K562 (cell line): ENCODE measurements at regions not wholly inside any gene's neighbourhood (a gene's known extent, or its start where the extent isn't known, plus 50 kb on each side); places are given as distances from the start of the nearest gene placed in this dataset.
"Not testable (repeated sequence)": the region's sequence is repeated elsewhere in the genome, so short reads cannot be mapped to it uniquely, and the experiment has no call there.

Experiments
- ATAC-seq: fragments of 200-7000 bp; cut with Tn5 transposase; 3 replicates; pipeline ENCODE4 v1.9.1; 2020; ENCODE audit warnings: moderate library complexity
- BruUV-seq: library from RNA; stranded (reverse); fragments of 400-500 nt; replicated peaks from 2 replicates; lab custom pipeline; 2021; lab: Mats Ljungman, UMichigan
- CTCF ChIA-PET: fragments of 300-600 bp; formaldehyde crosslinking; extraction: SDS; loops from one replicate; lab custom pipeline; 2021; ENCODE audit warnings: low intra/inter-chr PET ratio; lab: Yijun Ruan, JAX
- POLR2A ChIA-PET: fragments of 300-600, 350-650 bp; sonication (Branson Sonifier 250); formaldehyde crosslinking; extraction: SDS; loops from one replicate; lab custom pipeline; 2021; ENCODE audit warnings: antibody characterized with exemption, inconsistent platforms; lab: Yijun Ruan, JAX
- DNase-seq, 4 experiments: peaks; one replicate each; pipeline versions ENCODE4 v3.0.0 to v3.0.0-alpha.2; 2011 to 2018; ENCODE audit warnings: low spot score in 3 of 4, mixed read lengths in 3 of 4; ENCODE audit errors: extremely low read depth in 1 of 4
- FAIRE-seq: peaks from 2 replicates; lab custom pipeline; 2011; peaks lifted over from hg19 to GRCh38; lab: Jason Lieb, UNC
- H2AFZ ChIP-seq: 2 replicates; pipeline ENCODE4 v1.6.0; 2011; ENCODE audit warnings: low read depth, low read length, control low read depth, inconsistent platforms
- H3K27ac ChIP-seq: fragments of 200-600 bp; 3 replicates; pipeline ENCODE4 v1.8.0; 2011; ENCODE audit warnings: low read depth, mild to moderate bottlenecking, control low read depth, inconsistent platforms, low read length, moderate library complexity, mixed read lengths; ENCODE audit errors: extremely low read depth
- H3K27me3 ChIP-seq, 2 experiments: fragments of 300-600 bp in 1 of 2; 2 replicates in 1 of 2; 3 replicates in 1 of 2; pipeline versions ENCODE4 v1.6.0 to v1.8.0; 2011; ENCODE audit warnings: inconsistent platforms in 2 of 2, low read length in 2 of 2, mild to moderate bottlenecking in 1 of 2, mixed read lengths in 1 of 2, moderate library complexity in 1 of 2; ENCODE audit not compliant: control insufficient read depth in 2 of 2, insufficient read depth in 2 of 2
- H3K36me3 ChIP-seq: fragments of 300-600 bp; 3 replicates; pipeline ENCODE4 v1.8.0; 2011; ENCODE audit warnings: mild to moderate bottlenecking, low read length, inconsistent platforms; ENCODE audit not compliant: control insufficient read depth, insufficient read depth
- H3K4me1 ChIP-seq, 2 experiments: fragments of 200-600 bp in 1 of 2; replicated peaks in 1 of 2; 2 replicates in 1 of 2; 3 replicates in 1 of 2; pipeline versions ENCODE4 v1.5.1 to v1.8.0; 2011; ENCODE audit warnings: inconsistent platforms in 2 of 2, low read length in 2 of 2, mild to moderate bottlenecking in 1 of 2, mixed read lengths in 1 of 2, moderate library complexity in 1 of 2; ENCODE audit not compliant: control insufficient read depth in 2 of 2, insufficient read depth in 2 of 2
- H3K4me2 ChIP-seq: 2 replicates; pipeline ENCODE4 v1.6.1; 2011; ENCODE audit warnings: low read length, control low read depth, inconsistent platforms, mixed read lengths; ENCODE audit not compliant: insufficient read depth
- H3K4me3 ChIP-seq: fragments of 200-600 bp; sonication (generic), shearing (Covaris generic); 2 replicates; pipeline ENCODE4 v1.5.1; 2016; ENCODE audit warnings: control low read depth, inconsistent platforms
- H3K79me2 ChIP-seq: fragments of 200-600 bp; 3 replicates; pipeline ENCODE4 v1.8.0; 2011; ENCODE audit warnings: low read length, inconsistent platforms; ENCODE audit not compliant: control insufficient read depth, insufficient read depth
- H3K9ac ChIP-seq, 2 experiments: 2 replicates each; pipeline versions ENCODE4 v1.6.0 to v1.6.1; 2011; ENCODE audit warnings: low read depth in 2 of 2, low read length in 2 of 2, control low read depth in 1 of 2, inconsistent platforms in 1 of 2, mild to moderate bottlenecking in 1 of 2, mixed read lengths in 1 of 2; ENCODE audit not compliant: insufficient read depth in 1 of 2
- H3K9me1 ChIP-seq: one replicate; pipeline ENCODE4 v1.6.0; 2011; ENCODE audit warnings: inconsistent platforms, mild to moderate bottlenecking, low read length, moderate library complexity; ENCODE audit not compliant: control insufficient read depth, insufficient read depth
- H3K9me3 ChIP-seq: replicated peaks from 2 replicates; pipeline ENCODE4 v1.5.1; 2011; ENCODE audit warnings: low read depth, low read length, inconsistent platforms; ENCODE audit not compliant: control insufficient read depth, insufficient read depth
- H4K20me1 ChIP-seq: replicated peaks from 2 replicates; pipeline ENCODE4 v1.6.1; 2011; ENCODE audit warnings: low read length, inconsistent platforms, mixed read lengths; ENCODE audit not compliant: control insufficient read depth, insufficient read depth
- WGBS: fragments of 100-300 bp; shearing (Covaris generic); methylation state at CpG from one replicate; pipeline ENCODE4 v1.1.6; 2016; ENCODE audit warnings: low coverage, mixed read lengths; ENCODE audit not compliant: insufficient coverage; ENCODE audit errors: missing lambda C conversion rate; 5-methylcytosine and 5-hydroxymethylcytosine counted together
- in situ Hi-C: fragments of 300-500 bp; cut with MboI; formaldehyde crosslinking; loops from 4 replicates; pipeline ENCODE4 v1.15.0; 2018; ENCODE audit warnings: inconsistent platforms, mixed read lengths
- intact Hi-C: fragments of 100-400 bp; cut with micrococcal nuclease; formaldehyde crosslinking; loops from 2 replicates; pipeline ENCODE4 v1.14.2; 2022

- H3K79me2 ChIP-seq, H3K4me2 ChIP-seq, H2AFZ ChIP-seq, in situ Hi-C loops, CTCF ChIA-PET, DNase-seq, H3K4me3 ChIP-seq, H3K9me1 ChIP-seq, H4K20me1 ChIP-seq, H3K36me3 ChIP-seq, FAIRE-seq, H3K27ac ChIP-seq, H3K4me1 ChIP-seq, H3K27me3 ChIP-seq, BruUV-seq, POLR2A ChIA-PET, intact Hi-C loops, ATAC-seq, H3K9ac ChIP-seq, H3K9me3 ChIP-seq: not testable (repeated sequence)
- WGBS: 0% methylated on average over 1 of the region's 1 CpG
Measured at GRCh38 chr4:189707227-189707626, 233.4 kb upstream of the FRG1 start.

- H3K27me3 ChIP-seq, BruUV-seq, ATAC-seq, FAIRE-seq, H3K9me1 ChIP-seq, H3K9me3 ChIP-seq, H3K79me2 ChIP-seq, H3K4me1 ChIP-seq, H3K27ac ChIP-seq, H3K9ac ChIP-seq, H4K20me1 ChIP-seq, POLR2A ChIA-PET, H3K36me3 ChIP-seq, H3K4me2 ChIP-seq, DNase-seq, H2AFZ ChIP-seq, CTCF ChIA-PET, H3K4me3 ChIP-seq, in situ Hi-C loops, intact Hi-C loops: not testable (repeated sequence)
- 0% methylated on average over 1 of the region's 3 CpGs for WGBS
Measured at GRCh38 chr4:189711956-189712355, 228.7 kb upstream of the FRG1 start.

DNA sequence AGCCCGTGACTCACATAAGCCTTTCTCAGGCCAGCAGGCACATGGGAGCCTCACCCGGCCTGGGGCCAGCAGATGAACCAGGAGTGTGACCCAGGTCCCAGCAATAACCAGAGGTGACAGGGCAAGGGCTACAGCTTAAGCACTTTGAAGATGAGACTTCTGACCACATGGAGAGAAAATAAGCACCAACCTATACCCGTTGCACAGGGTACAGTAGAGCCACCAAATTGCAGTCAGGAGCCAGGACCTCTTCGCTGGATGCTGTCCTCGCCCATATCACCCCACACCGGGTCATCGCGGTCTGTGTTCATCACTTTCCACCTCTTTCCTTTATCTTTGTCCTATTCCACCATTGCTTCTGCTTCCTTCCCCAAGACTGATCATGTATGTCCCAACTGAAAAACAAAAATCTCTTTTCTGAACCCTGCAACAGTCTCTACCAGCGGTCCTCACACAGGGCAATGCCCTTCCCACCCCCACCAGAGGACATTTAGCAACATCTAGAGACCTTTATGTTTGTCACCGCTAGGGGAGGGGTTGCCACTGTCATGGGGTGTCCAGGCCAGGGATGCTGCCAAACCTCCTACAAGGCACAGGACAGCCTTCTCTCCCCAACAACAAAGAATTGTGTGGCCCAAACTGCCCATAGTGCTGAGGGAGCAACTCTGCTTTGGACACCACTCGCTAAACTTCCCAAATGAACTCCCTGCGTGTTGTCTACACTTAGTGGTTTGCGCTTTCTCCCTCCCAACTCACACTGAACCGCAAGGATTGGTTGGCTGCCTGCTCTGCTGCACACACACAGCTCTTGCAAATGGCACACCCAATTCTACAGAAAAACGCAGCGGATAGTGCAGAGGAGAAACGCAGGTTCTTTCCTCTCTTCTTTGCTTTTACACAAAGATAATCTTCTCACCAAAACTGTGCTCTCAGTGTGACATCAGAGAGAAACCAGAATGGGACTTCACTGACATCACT, 219.4 kb upstream of the FRG1 start:
- not testable (repeated sequence) for H3K79me2 ChIP-seq, H2AFZ ChIP-seq

More for the DNA sequence above, 219.4 kb upstream of the FRG1 start:
- intact Hi-C loops, BruUV-seq, H3K9me3 ChIP-seq, H3K4me1 ChIP-seq, H3K27ac ChIP-seq, H4K20me1 ChIP-seq, POLR2A ChIA-PET, FAIRE-seq, H3K36me3 ChIP-seq, H3K4me3 ChIP-seq, DNase-seq, H3K27me3 ChIP-seq, in situ Hi-C loops, H3K9ac ChIP-seq, H3K4me2 ChIP-seq, CTCF ChIA-PET, H3K9me1 ChIP-seq, ATAC-seq: not testable (repeated sequence)
- WGBS: 3% methylated on average over 15 of the region's 17 CpGs
